SK-N-SH (cell line): ENCODE measurements at regions not wholly inside any gene's neighbourhood (a gene's known extent, or its start where the extent isn't known, plus 50 kb on each side); places are given as distances from the start of the nearest gene placed in this dataset.

ENCODE experiments used
- CTCF ChIA-PET: fragments of 300-600, 350-600 bp; formaldehyde crosslinking; extraction: SDS; loops from one replicate; lab custom pipeline; 2021; lab: Yijun Ruan, JAX
- POLR2A ChIA-PET: fragments of 350-600 bp; sonication (Branson Sonifier 250); formaldehyde crosslinking; extraction: SDS; loops from one replicate; lab custom pipeline; 2020; ENCODE audit warnings: antibody characterized with exemption, inconsistent platforms; lab: Yijun Ruan, JAX
- DNase-seq: peaks from one replicate; pipeline ENCODE4 v3.0.0; 2012
- H2AFZ ChIP-seq: fragments of 200-600 bp; sonication (generic); 2 replicates; pipeline ENCODE4 v1.8.1; 2016; ENCODE audit warnings: antibody characterized with exemption, mild to moderate bottlenecking, low read depth
- H3F3A ChIP-seq: fragments of 200-600 bp; sonication (generic); replicated peaks from 2 replicates; pipeline ENCODE3; 2016; ENCODE audit warnings: antibody characterized with exemption, mild to moderate bottlenecking; ENCODE audit not compliant: insufficient read depth
- H3K27ac ChIP-seq, 2 experiments: fragments of 200-500 bp in 1 of 2; fragments of 200-600 bp in 1 of 2; sonication (Bioruptor generic) in 1 of 2; sonication (generic), shearing (Covaris generic) in 1 of 2; 2 replicates each; pipeline versions ENCODE4 v1.5.1 to v1.6.1; 2014 to 2016; ENCODE audit warnings: low read depth in 2 of 2, inconsistent platforms in 1 of 2, low read length in 1 of 2, mild to moderate bottlenecking in 1 of 2, mixed read lengths in 1 of 2
- H3K27me3 ChIP-seq: fragments of 200-600 bp; sonication (generic), shearing (Covaris generic); 2 replicates; pipeline ENCODE4 v1.6.1; 2016; ENCODE audit warnings: mixed run types; ENCODE audit not compliant: insufficient read depth
- H3K36me3 ChIP-seq, 2 experiments: fragments of 200-500 bp in 1 of 2; fragments of 200-600 bp in 1 of 2; sonication (Bioruptor generic) in 1 of 2; sonication (generic) in 1 of 2; replicated peaks in 1 of 2; 2 replicates each; pipeline versions ENCODE3 to v1.5.1; 2014 to 2016; ENCODE audit warnings: low read length in 1 of 2, mild to moderate bottlenecking in 1 of 2; ENCODE audit not compliant: insufficient read depth in 2 of 2, control insufficient read depth in 1 of 2
- H3K4me1 ChIP-seq, 2 experiments: fragments of 200-500 bp in 1 of 2; fragments of 200-600 bp in 1 of 2; sonication (Bioruptor generic) in 1 of 2; sonication (generic), shearing (Covaris generic) in 1 of 2; 2 replicates each; pipeline versions ENCODE4 v1.5.1 to v1.6.1; 2014 to 2016; ENCODE audit warnings: low read depth in 1 of 2, low read length in 1 of 2, mixed run types in 1 of 2; ENCODE audit not compliant: insufficient read depth in 2 of 2, control insufficient read depth in 1 of 2
- H3K4me2 ChIP-seq: fragments of 200-600 bp; sonication (generic), shearing (Covaris generic); 2 replicates; pipeline ENCODE4 v1.6.1; 2017; ENCODE audit warnings: mixed run types
- H3K4me3 ChIP-seq, 2 experiments: fragments of 200-500 bp in 1 of 2; fragments of 200-600 bp in 1 of 2; sonication (Bioruptor generic) in 1 of 2; sonication (generic), shearing (Covaris generic) in 1 of 2; 2 replicates each; pipeline versions ENCODE4 v1.5.1 to v1.8.1; 2014 to 2016; ENCODE audit warnings: low read depth in 2 of 2, inconsistent platforms in 1 of 2, low read length in 1 of 2, mild to moderate bottlenecking in 1 of 2, mixed read lengths in 1 of 2, moderate library complexity in 1 of 2
- H3K79me2 ChIP-seq: fragments of 200-600 bp; sonication (generic); 2 replicates; pipeline ENCODE4 v1.8.1; 2017; ENCODE audit warnings: mild to moderate bottlenecking; ENCODE audit not compliant: insufficient read depth
- H3K9ac ChIP-seq: fragments of 200-600 bp; sonication (generic); 2 replicates; pipeline ENCODE4 v1.6.1; 2017; ENCODE audit warnings: mixed run types
- H3K9me2 ChIP-seq: fragments of 200-600 bp; sonication (generic); 2 replicates; pipeline ENCODE4 v1.6.1; 2017; ENCODE audit warnings: mixed run types
- H3K9me3 ChIP-seq: fragments of 200-600 bp; sonication (generic); 2 replicates; pipeline ENCODE4 v1.6.1; 2017; ENCODE audit warnings: mixed run types, mild to moderate bottlenecking, moderate library complexity
- H4K20me1 ChIP-seq: fragments of 200-600 bp; sonication (generic); 2 replicates; pipeline ENCODE4 v1.6.1; 2017; ENCODE audit warnings: mild to moderate bottlenecking, mixed run types; ENCODE audit not compliant: insufficient read depth
- ELF1 ChIP-seq: IDR thresholded peaks from 2 replicates; pipeline ENCODE4 v1.4.0; 2012
- FOXJ3 ChIP-seq: sonication (generic); formaldehyde crosslinking; IDR thresholded peaks from 2 replicates; pipeline ENCODE4 v1.5.1; 2020; ENCODE audit warnings: mild to moderate bottlenecking, missing genetic modification reagents
- JUND ChIP-seq: IDR thresholded peaks from 2 replicates; pipeline ENCODE4 v1.4.0; 2012
- MXI1 ChIP-seq: IDR thresholded peaks from 2 replicates; pipeline ENCODE4 v1.6.1; 2012; ENCODE audit warnings: mild to moderate bottlenecking, low read depth, low read length, improper control_type of control experiment
- NRF1 ChIP-seq: IDR thresholded peaks from 2 replicates; pipeline ENCODE4 v1.6.1; 2012; ENCODE audit warnings: low read depth, mild to moderate bottlenecking, low read length
- POLR2AphosphoS5 ChIP-seq: IDR thresholded peaks from 2 replicates; pipeline ENCODE4 v1.6.1; 2012; ENCODE audit warnings: low read depth, low read length
- RAD21 ChIP-seq: IDR thresholded peaks from 2 replicates; pipeline ENCODE4 v1.6.1; 2012; ENCODE audit warnings: mild to moderate bottlenecking, low read length
- RFX5 ChIP-seq: IDR thresholded peaks from 2 replicates; pipeline ENCODE4 v1.6.1; 2012; ENCODE audit warnings: mild to moderate bottlenecking, improper control_type of control experiment, low read length
- SMC3 ChIP-seq: IDR thresholded peaks from 2 replicates; pipeline ENCODE4 v1.6.1; 2012; ENCODE audit warnings: low read depth, low read length, improper control_type of control experiment
- TCF12 ChIP-seq: IDR thresholded peaks from 2 replicates; pipeline ENCODE4 v1.4.0; 2012
- WGBS: methylation state at CpG from one replicate; pipeline ENCODE4 v1.1.6; 2017; ENCODE audit warnings: low lambda C conversion rate; 5-methylcytosine and 5-hydroxymethylcytosine counted together
- TF ChIP-seq, protein P1 (sequence below): IDR thresholded peaks from 2 replicates; pipeline ENCODE4 v1.4.0; 2012; ENCODE audit warnings: low read depth, borderline replicate concordance
- TF ChIP-seq, protein P2 (sequence below): IDR thresholded peaks from 2 replicates; pipeline ENCODE4 v1.6.1; 2012; ENCODE audit warnings: mild to moderate bottlenecking, low read depth, low read length, moderate library complexity
- TF ChIP-seq, protein P3 (sequence below): IDR thresholded peaks from 2 replicates; pipeline ENCODE4; 2012

DNA sequence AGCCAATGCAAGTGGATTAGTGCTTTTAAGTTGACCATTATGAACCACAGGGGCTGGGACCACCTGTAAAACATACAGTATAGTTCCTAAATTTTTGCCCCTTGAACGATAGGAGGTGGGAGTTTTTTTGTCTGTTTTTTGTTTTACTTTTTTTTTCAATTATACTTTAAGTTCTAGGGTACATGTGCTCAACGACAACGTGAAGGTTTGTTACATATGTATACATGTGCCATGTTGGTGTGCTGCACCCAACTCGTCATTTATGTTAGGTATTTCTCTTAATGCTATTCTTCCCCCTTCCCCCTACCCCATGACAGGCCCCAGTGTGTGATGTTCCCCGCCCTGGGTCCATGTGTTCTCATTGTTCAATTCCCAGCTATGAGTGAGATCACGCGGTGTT lies 1797.9 kb upstream of the PIK3C3 start:
- no peaks in the 10 kb centered on the region for H4K20me1 ChIP-seq
- no peak overlapping the region for H3K9ac ChIP-seq
- POLR2A ChIA-PET: no interaction called here
- H3K79me2 ChIP-seq: no peaks in the 10 kb centered on the region
- no peaks in the 10 kb centered on the region for H3K4me1 ChIP-seq
- H3K36me3 ChIP-seq: no peaks in the 10 kb centered on the region
- H3K27ac ChIP-seq: no peak overlapping the region
- H3K4me2 ChIP-seq: no peak overlapping the region
- no peaks in the 10 kb centered on the region for H3K9me2 ChIP-seq
- no peak overlapping the region for H3K4me3 ChIP-seq
- CTCF ChIA-PET: no interaction called here
- no peaks in the 10 kb centered on the region for H3K27me3 ChIP-seq
- DNase-seq: no peak
- H3K9me3 ChIP-seq: no peaks in the 10 kb centered on the region
- WGBS: 58% methylated on average over 7 of the region's 7 CpGs
- TF ChIP-seq NRF1: no peak
- TF ChIP-seq ELF1: no peak
- no peak for TF ChIP-seq RAD21
- no peak for TF ChIP-seq POLR2AphosphoS5
- no peak for TF ChIP-seq TCF12
- no peak for TF ChIP-seq FOXJ3 (CRISPR knock-in tag)
- TF ChIP-seq, protein P1, sequence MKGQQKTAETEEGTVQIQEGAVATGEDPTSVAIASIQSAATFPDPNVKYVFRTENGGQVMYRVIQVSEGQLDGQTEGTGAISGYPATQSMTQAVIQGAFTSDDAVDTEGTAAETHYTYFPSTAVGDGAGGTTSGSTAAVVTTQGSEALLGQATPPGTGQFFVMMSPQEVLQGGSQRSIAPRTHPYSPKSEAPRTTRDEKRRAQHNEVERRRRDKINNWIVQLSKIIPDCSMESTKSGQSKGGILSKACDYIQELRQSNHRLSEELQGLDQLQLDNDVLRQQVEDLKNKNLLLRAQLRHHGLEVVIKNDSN: no peak
- TF ChIP-seq SMC3: no peak
- TF ChIP-seq, protein P2, sequence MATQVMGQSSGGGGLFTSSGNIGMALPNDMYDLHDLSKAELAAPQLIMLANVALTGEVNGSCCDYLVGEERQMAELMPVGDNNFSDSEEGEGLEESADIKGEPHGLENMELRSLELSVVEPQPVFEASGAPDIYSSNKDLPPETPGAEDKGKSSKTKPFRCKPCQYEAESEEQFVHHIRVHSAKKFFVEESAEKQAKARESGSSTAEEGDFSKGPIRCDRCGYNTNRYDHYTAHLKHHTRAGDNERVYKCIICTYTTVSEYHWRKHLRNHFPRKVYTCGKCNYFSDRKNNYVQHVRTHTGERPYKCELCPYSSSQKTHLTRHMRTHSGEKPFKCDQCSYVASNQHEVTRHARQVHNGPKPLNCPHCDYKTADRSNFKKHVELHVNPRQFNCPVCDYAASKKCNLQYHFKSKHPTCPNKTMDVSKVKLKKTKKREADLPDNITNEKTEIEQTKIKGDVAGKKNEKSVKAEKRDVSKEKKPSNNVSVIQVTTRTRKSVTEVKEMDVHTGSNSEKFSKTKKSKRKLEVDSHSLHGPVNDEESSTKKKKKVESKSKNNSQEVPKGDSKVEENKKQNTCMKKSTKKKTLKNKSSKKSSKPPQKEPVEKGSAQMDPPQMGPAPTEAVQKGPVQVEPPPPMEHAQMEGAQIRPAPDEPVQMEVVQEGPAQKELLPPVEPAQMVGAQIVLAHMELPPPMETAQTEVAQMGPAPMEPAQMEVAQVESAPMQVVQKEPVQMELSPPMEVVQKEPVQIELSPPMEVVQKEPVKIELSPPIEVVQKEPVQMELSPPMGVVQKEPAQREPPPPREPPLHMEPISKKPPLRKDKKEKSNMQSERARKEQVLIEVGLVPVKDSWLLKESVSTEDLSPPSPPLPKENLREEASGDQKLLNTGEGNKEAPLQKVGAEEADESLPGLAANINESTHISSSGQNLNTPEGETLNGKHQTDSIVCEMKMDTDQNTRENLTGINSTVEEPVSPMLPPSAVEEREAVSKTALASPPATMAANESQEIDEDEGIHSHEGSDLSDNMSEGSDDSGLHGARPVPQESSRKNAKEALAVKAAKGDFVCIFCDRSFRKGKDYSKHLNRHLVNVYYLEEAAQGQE: no peak
- TF ChIP-seq, all 33 proteins: peak for 0
- Histone ChIP-seq H2AFZ (no peak overlapping the region), H3F3A (no peaks in the 10 kb centered on the region)

- Histone ChIP-seq H4K20me1 (no peaks in the 10 kb centered on the region), H3K9me3 (no peaks in the 10 kb centered on the region), H3K36me3 (no peaks in the 10 kb centered on the region), H2AFZ (no peak overlapping the region), H3K4me3 (no peak overlapping the region), H3K27ac (no peak overlapping the region), H3K27me3 (no peaks in the 10 kb centered on the region), H3K79me2 (no peaks in the 10 kb centered on the region), H3K4me1 (no peaks in the 10 kb centered on the region), H3F3A (no peaks in the 10 kb centered on the region), H3K9me2 (no peaks in the 10 kb centered on the region), H3K9ac (no peak overlapping the region), H3K4me2 (no peak overlapping the region)
- no peak for DNase-seq
- TF ChIP-seq, protein P2: no peak
- TF ChIP-seq SMC3 (no peak), JUND (no peak), MXI1 (no peak), RFX5 (no peak)
- TF ChIP-seq, protein P1: no peak
- TF ChIP-seq, protein P3, sequence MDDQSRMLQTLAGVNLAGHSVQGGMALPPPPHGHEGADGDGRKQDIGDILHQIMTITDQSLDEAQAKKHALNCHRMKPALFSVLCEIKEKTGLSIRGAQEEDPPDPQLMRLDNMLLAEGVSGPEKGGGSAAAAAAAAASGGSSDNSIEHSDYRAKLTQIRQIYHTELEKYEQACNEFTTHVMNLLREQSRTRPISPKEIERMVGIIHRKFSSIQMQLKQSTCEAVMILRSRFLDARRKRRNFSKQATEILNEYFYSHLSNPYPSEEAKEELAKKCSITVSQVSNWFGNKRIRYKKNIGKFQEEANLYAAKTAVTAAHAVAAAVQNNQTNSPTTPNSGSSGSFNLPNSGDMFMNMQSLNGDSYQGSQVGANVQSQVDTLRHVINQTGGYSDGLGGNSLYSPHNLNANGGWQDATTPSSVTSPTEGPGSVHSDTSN: no peak
- ChIA-PET POLR2A (no interaction called here), CTCF (no interaction called here)
Measured at GRCh38 chr18:40152859-40153258, 1802.2 kb upstream of the PIK3C3 start.
